CD4-positive, alpha-beta T cell (primary cell): ENCODE measurements at regions not wholly inside any gene's neighbourhood (a gene's known extent, or its start where the extent isn't known, plus 50 kb on each side); places are given as distances from the start of the nearest gene placed in this dataset.

ENCODE experiments used
- ATAC-seq: fragments of 200-7000 bp; cut with Tn5 transposase; one replicate; pipeline ENCODE4 v1.10.0; 2022; ENCODE audit warnings: mild to moderate bottlenecking; ENCODE audit not compliant: poor library complexity
- CTCF ChIA-PET: fragments of 350-600 bp; sonication (Branson Sonifier 250); formaldehyde crosslinking; loops from one replicate; lab custom pipeline; 2021; ENCODE audit warnings: antibody characterized with exemption, inconsistent platforms; lab: Charles Lee
- POLR2A ChIA-PET: fragments of 350-600 bp; sonication (Branson Sonifier 250); formaldehyde crosslinking; loops from one replicate; lab custom pipeline; 2021; ENCODE audit warnings: antibody characterized with exemption, inconsistent platforms; lab: Charles Lee
- DNase-seq, 14 experiments: peaks; one replicate each; pipeline ENCODE4 v3.0.0-alpha.2; 2013 to 2020; ENCODE audit warnings: mixed read lengths in 2 of 14
- H3K27ac ChIP-seq, 2 donors: one replicate each; pipeline versions ENCODE4 v1.5.1 to v1.7.0; 2013; ENCODE audit warnings: low read length in 2 of 2, low read depth in 1 of 2, mild to moderate bottlenecking in 1 of 2
- H3K27me3 ChIP-seq, 2 experiments: 1 replicate in 1 of 2; 2 replicates in 1 of 2; pipeline versions ENCODE4 v1.6.1 to v1.7.0; 2013; ENCODE audit warnings: low read length in 2 of 2, control low read depth in 1 of 2, mild to moderate bottlenecking in 1 of 2, moderate library complexity in 1 of 2; ENCODE audit not compliant: insufficient read depth in 2 of 2, control insufficient read depth in 1 of 2
- H3K36me3 ChIP-seq: one replicate; pipeline ENCODE4 v1.6.1; 2013; ENCODE audit warnings: low read length, control low read depth; ENCODE audit not compliant: insufficient read depth
- H3K4me1 ChIP-seq: one replicate; pipeline ENCODE4 v1.6.1; 2013; ENCODE audit warnings: low read length, control low read depth; ENCODE audit not compliant: insufficient read depth
- H3K4me3 ChIP-seq: one replicate; pipeline ENCODE4 v1.5.1; 2013; ENCODE audit warnings: mild to moderate bottlenecking, low read length, moderate library complexity
- H3K9me3 ChIP-seq, 2 experiments: 1 replicate in 1 of 2; 2 replicates in 1 of 2; pipeline versions ENCODE4 v1.6.1 to v1.7.0; 2013; ENCODE audit warnings: low read length in 2 of 2, mild to moderate bottlenecking in 2 of 2, control low read depth in 1 of 2, moderate library complexity in 1 of 2; ENCODE audit not compliant: control insufficient read depth in 1 of 2, insufficient read depth in 1 of 2
- H3K27ac Mint-ChIP-seq: one replicate; pipeline ENCODE4 v1.8.0; 2020; ENCODE audit warnings: mixed read lengths
- H3K27me3 Mint-ChIP-seq: one replicate; pipeline ENCODE4 v1.8.0; 2021; ENCODE audit warnings: mixed read lengths
- H3K36me3 Mint-ChIP-seq: one replicate; pipeline ENCODE4 v1.8.0; 2021; ENCODE audit warnings: low read depth, mixed read lengths
- H3K4me1 Mint-ChIP-seq: one replicate; pipeline ENCODE4 v1.8.0; 2021; ENCODE audit warnings: low read depth, mixed read lengths
- H3K4me3 Mint-ChIP-seq: one replicate; pipeline ENCODE4 v1.8.0; 2020; ENCODE audit warnings: mild to moderate bottlenecking, mixed read lengths
- H3K9me3 Mint-ChIP-seq: one replicate; pipeline ENCODE4 v1.8.0; 2020; ENCODE audit warnings: mixed read lengths
- intact Hi-C, 2 experiments: fragments of 100-400 bp; cut with DNase I in 1 of 2; cut with micrococcal nuclease in 1 of 2; formaldehyde crosslinking; loops; one replicate each; pipeline versions ENCODE4 v1.15.1 to v1.9.0; 2023 to 2025; cut with DNase I, micrococcal nuclease
- TF ChIP-seq, protein P1 (sequence below): fragments of 200-600 bp; IDR thresholded peaks from one replicate; pipeline ENCODE4 v1.8.0; 2022; ENCODE audit warnings: antibody characterized with exemption, mild to moderate bottlenecking

DNA sequence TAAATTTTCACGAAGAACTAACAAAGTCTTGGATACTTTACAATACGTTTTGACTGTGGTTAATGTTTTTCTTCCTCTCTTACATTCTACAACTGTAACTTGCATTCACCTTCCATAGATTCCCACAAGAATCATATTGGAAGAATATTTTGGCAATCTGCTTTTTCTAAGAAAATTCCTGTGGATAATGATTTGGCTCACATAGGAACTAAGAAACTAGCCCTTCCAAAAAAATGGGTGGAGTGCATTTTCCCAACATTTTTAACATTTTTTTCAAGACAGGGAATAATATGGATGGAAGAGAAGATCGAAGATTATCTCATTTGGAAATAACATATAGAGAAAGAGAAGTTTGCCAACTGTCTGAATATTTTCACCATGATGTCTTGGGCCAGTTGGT, 256.9 kb upstream of the POU2AF2 start:
- no peaks in the 10 kb centered on the region for H3K4me1 Mint-ChIP-seq
- peaks cover 4% of the 10 kb centered on the region for H3K27me3 Mint-ChIP-seq
- Histone ChIP-seq H3K36me3 (no peaks in the 10 kb centered on the region), H3K4me1 (no peaks in the 10 kb centered on the region), H3K27me3 (no peaks in the 10 kb centered on the region), H3K9me3 (no peaks in the 10 kb centered on the region), H3K4me3 (no peak overlapping the region), H3K27ac (no peak overlapping the region)
- POLR2A ChIA-PET, result no interaction called here
- CTCF ChIA-PET, result no interaction called here
- ATAC-seq (no peak), DNase-seq (no peak)
- H3K27ac Mint-ChIP-seq, result no peak overlapping the region
- H3K9me3 Mint-ChIP-seq, result peaks cover 2% of the 10 kb centered on the region
- intact Hi-C loops, result no loop called here
- H3K4me3 Mint-ChIP-seq, result no peak overlapping the region
- H3K36me3 Mint-ChIP-seq, result no peaks in the 10 kb centered on the region
- TF ChIP-seq, protein P1, sequence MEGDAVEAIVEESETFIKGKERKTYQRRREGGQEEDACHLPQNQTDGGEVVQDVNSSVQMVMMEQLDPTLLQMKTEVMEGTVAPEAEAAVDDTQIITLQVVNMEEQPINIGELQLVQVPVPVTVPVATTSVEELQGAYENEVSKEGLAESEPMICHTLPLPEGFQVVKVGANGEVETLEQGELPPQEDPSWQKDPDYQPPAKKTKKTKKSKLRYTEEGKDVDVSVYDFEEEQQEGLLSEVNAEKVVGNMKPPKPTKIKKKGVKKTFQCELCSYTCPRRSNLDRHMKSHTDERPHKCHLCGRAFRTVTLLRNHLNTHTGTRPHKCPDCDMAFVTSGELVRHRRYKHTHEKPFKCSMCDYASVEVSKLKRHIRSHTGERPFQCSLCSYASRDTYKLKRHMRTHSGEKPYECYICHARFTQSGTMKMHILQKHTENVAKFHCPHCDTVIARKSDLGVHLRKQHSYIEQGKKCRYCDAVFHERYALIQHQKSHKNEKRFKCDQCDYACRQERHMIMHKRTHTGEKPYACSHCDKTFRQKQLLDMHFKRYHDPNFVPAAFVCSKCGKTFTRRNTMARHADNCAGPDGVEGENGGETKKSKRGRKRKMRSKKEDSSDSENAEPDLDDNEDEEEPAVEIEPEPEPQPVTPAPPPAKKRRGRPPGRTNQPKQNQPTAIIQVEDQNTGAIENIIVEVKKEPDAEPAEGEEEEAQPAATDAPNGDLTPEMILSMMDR, result no peak

DNA sequence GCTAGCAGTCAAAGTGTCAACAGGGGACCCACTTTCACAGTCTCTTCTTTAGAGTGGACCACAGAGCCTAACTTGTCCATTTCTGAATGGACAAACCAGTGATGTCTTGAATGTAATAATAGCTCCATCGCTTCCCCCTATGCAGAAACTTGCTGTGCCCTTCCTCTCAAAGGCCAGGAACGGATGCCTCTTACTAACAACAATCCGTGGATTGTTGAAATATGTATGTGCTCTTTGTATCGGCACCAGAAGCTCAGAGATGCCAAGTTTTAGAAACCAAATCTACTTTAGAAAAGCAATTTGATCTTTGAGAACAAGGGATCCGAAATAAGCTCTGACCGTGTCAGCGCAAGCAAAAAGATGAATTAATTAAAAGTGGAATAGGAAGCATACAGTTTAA, 259.5 kb upstream of the POU2AF2 start:
- Histone ChIP-seq H3K9me3 (no peaks in the 10 kb centered on the region), H3K4me1 (no peaks in the 10 kb centered on the region), H3K4me3 (no peak overlapping the region), H3K36me3 (no peaks in the 10 kb centered on the region), H3K27me3 (no peaks in the 10 kb centered on the region), H3K27ac (no peak overlapping the region)
- intact Hi-C loops, result no loop called here
- ATAC-seq, result no peak
- H3K4me3 Mint-ChIP-seq, result no peak overlapping the region
- H3K4me1 Mint-ChIP-seq, result no peaks in the 10 kb centered on the region
- no peaks in the 10 kb centered on the region for H3K9me3 Mint-ChIP-seq
- ChIA-PET POLR2A (no interaction called here), CTCF (no interaction called here)
- TF ChIP-seq, protein P1, result no peak
- no peak overlapping the region for H3K27ac Mint-ChIP-seq
- H3K27me3 Mint-ChIP-seq, result no peaks in the 10 kb centered on the region
- no peaks in the 10 kb centered on the region for H3K36me3 Mint-ChIP-seq
- no peak for DNase-seq

DNA sequence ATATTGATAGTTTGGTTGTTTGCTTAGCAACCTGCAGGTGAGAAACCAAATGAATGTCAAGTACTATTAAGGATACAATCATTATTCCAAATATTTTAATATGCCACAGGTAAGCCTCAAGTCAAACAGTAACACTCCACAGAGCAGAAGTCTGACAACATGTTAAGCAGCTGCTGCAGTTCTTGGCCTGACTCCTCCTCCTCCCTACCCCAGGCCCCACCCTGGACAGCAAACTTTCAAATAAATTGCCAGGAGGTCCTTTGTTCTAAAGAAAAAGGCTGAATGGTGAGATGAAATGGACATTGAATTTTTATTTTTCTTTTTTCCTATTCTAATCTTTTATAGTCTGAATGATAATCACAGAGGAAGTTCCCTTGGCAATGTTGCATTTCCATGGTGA, 260.0 kb upstream of the POU2AF2 start:
- intact Hi-C loops, result no loop called here
- Mint-ChIP-seq H3K27ac (no peak overlapping the region), H3K36me3 (no peaks in the 10 kb centered on the region), H3K27me3 (no peaks in the 10 kb centered on the region), H3K4me1 (no peaks in the 10 kb centered on the region), H3K4me3 (no peak overlapping the region), H3K9me3 (no peaks in the 10 kb centered on the region)
- no peaks in the 10 kb centered on the region for H3K36me3 ChIP-seq
- DNase-seq (no peak), ATAC-seq (no peak)
- no peak overlapping the region for H3K4me3 ChIP-seq
- no peak overlapping the region for H3K27ac ChIP-seq
- ChIA-PET CTCF (no interaction called here), POLR2A (no interaction called here)
- no peaks in the 10 kb centered on the region for H3K27me3 ChIP-seq
- no peaks in the 10 kb centered on the region for H3K9me3 ChIP-seq
- no peaks in the 10 kb centered on the region for H3K4me1 ChIP-seq
- TF ChIP-seq, protein P1, result no peak
